ENCODE measurements at regions not wholly inside any gene's neighbourhood (a gene's known extent, or its start where the extent isn't known, plus 50 kb on each side); places are given as distances from the start of the nearest gene placed in this dataset.

DNA sequence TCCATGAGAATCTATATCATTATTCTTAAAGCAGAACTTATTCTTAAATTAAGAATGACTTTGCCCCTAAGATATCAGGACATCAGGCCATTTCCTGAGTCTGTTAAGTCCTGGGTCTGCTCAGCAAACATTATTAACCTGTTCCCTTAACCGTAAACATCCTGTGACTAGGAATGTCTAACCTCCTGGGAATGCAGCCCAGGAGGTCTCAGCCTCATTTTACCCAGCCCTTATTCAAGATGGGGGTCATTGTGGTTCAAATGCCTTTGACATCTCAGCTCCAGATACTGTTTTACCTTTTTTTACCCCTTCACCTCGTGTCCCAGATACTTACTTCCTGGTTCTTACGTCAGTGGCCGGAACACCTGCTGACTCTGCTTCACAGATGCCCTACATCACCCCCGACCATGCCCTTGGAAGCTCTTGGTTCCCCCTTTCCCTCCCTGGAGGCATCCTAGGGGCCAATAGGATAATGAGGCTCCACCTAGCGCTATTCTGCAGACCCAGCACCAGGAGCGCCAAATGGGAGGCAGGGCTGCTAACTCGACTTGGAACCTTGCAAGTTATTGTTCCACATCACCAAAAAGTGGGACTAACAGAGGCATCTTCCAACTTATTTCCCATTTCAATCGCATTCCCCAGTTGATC lies 182.5 kb downstream of the MED10 start:
- H3K27ac ChIP-seq = no peak overlapping the region
- ChIA-PET POLR2A (ENCODE audit: low non-redundant PET) (no interaction called here), CTCF (no interaction called here)
- TF ChIP-seq, protein P1, sequence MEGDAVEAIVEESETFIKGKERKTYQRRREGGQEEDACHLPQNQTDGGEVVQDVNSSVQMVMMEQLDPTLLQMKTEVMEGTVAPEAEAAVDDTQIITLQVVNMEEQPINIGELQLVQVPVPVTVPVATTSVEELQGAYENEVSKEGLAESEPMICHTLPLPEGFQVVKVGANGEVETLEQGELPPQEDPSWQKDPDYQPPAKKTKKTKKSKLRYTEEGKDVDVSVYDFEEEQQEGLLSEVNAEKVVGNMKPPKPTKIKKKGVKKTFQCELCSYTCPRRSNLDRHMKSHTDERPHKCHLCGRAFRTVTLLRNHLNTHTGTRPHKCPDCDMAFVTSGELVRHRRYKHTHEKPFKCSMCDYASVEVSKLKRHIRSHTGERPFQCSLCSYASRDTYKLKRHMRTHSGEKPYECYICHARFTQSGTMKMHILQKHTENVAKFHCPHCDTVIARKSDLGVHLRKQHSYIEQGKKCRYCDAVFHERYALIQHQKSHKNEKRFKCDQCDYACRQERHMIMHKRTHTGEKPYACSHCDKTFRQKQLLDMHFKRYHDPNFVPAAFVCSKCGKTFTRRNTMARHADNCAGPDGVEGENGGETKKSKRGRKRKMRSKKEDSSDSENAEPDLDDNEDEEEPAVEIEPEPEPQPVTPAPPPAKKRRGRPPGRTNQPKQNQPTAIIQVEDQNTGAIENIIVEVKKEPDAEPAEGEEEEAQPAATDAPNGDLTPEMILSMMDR (conservative IDR thresholded peaks at IDR 0.05; ENCODE audit: low read depth) = no peak
- DNase-seq (ENCODE audit: low spot score) = no peak

GRCh38 chr5:6194906-6195612 lies 183.3 kb downstream of the MED10 start:
- ChIA-PET CTCF (no interaction called here), POLR2A (ENCODE audit: low non-redundant PET) (no interaction called here)
- DNase-seq (ENCODE audit: low spot score) = no peak
- TF ChIP-seq, protein P1 (conservative IDR thresholded peaks at IDR 0.05; ENCODE audit: low read depth) = no peak
- H3K27ac ChIP-seq = no peak overlapping the region

- TF ChIP-seq, protein P1 (conservative IDR thresholded peaks at IDR 0.05; ENCODE audit: low read depth) = no peak
- no peak for DNase-seq (ENCODE audit: low spot score)
- CTCF ChIA-PET = no interaction called here
- no peak overlapping the region for H3K27ac ChIP-seq
- POLR2A ChIA-PET (ENCODE audit: low non-redundant PET) = no interaction called here
Observed at GRCh38 chr5:6194261-6194875, 184.0 kb downstream of the MED10 start.

DNA sequence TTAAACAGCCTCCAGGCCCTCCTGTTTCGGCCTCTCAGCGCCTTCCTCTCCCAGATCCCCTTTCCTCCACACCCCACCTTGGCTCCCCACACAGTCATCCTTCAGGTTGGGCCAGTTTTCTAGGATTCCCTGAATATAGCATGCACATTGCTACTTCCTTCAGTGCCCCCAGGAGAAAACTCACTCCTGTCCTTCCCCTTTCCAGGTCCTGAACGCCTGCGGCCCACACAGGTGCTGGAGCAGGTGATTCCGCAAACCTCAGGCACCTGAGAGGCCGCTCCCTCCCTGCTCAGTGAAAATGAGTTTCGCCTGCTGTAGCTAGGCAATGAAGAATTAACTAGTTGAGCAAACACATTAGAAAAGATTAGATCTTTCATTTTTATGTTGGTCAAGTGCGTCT lies 185.0 kb downstream of the MED10 start:
- CTCF ChIA-PET = no interaction called here
- POLR2A ChIA-PET (ENCODE audit: low non-redundant PET) = no interaction called here
- no peak overlapping the region for H3K27ac ChIP-seq
- TF ChIP-seq, protein P1 (conservative IDR thresholded peaks at IDR 0.05; ENCODE audit: low read depth) = no peak
- no peak for DNase-seq (ENCODE audit: low spot score)

DNA sequence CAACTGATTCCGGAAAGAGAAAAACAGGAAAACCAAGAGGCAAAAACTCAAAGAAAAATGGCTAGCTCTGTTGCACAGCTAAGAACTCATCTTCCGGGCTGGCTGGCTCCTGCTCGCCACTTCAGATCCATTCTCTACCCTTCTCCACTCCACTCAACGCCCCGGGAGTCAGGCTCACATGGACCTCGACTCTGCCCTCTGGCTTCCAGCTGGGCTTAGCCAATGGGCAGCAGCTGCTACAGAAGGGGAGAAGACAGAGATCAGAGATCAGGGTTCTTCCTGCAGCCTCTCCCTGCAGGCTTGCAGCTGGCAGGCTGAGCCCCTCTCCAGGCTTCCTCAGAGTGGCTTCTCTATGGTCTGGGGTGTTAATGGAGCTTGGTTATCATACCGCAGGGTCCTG lies 187.5 kb downstream of the MED10 start:
- DNase-seq (ENCODE audit: low spot score) = no peak
- H3K27ac ChIP-seq = no peak overlapping the region
- CTCF ChIA-PET = interaction anchor here (0.5 kb wide), 1 partner anchor 28 kb away, joined by 4 read pairs; no protein-coding TSS in a partner anchor
- POLR2A ChIA-PET (ENCODE audit: low non-redundant PET) = interaction anchor here (0.5 kb wide), 1 partner anchor 187 kb away, joined by 3 read pairs; the partner anchor contains the start of gene MED10
- TF ChIP-seq, protein P1 (conservative IDR thresholded peaks at IDR 0.05; ENCODE audit: low read depth) = no peak

DNA sequence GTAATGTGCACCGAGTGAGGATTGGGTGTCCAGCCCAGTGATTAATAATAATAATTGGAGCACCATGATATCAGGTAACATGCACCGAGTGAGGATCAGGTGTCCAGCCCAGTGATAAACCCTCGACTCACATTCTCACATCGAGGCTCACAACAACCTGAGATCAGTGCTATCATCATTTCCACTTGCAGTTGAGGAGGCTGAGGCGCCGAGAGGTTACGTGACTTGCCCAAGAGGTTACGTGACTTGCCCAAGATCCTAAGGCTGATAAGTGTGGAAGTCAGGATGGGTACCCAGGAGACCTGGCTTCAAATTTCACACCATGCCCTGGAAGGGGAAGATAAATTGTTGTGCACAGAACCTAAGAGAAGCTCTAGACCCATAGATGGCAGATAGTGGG lies 189.4 kb downstream of the MED10 start:
- DNase-seq (ENCODE audit: low spot score) = no peak
- ChIA-PET CTCF (no interaction called here), POLR2A (ENCODE audit: low non-redundant PET) (no interaction called here)
- TF ChIP-seq, protein P1 (conservative IDR thresholded peaks at IDR 0.05; ENCODE audit: low read depth) = no peak
- H3K27ac ChIP-seq = no peak overlapping the region
